ENCODE measurements at regions not wholly inside any gene's neighbourhood (a gene's known extent, or its start where the extent isn't known, plus 50 kb on each side); places are given as distances from the start of the nearest gene placed in this dataset.
"Not testable (repeated sequence)": the region's sequence is repeated elsewhere in the genome, so short reads cannot be mapped to it uniquely, and the experiment has no call there.

GRCh38 chr2:163081754-163082153 is 243.2 kb upstream of the KCNH7 start:
- no peaks in the 10 kb centered on the region for H4K20me1 ChIP-seq
- H3K4me1 ChIP-seq: no peaks in the 10 kb centered on the region
- H3K27ac ChIP-seq: no peak overlapping the region
- no peaks in the 10 kb centered on the region for H3K36me3 ChIP-seq
- TF ChIP-seq Cebpa-rat (IDR thresholded peaks at IDR 0.05): no peak
- H3K4me2 ChIP-seq: no peak overlapping the region
- H3K27me3 ChIP-seq: no peaks in the 10 kb centered on the region
- H3K9me3 ChIP-seq (replicated peaks in 1 of 11): peaks cover 0 to 9% (median 4%) of the 10 kb centered on the region in 11 experiments; a peak in 6 of 22 replicates
- no peak overlapping the region for H3K9ac ChIP-seq
- H3K4me3 ChIP-seq: no peak overlapping the region

GRCh38 chr2:163077241-163077640 is 238.7 kb upstream of the KCNH7 start:
- Histone ChIP-seq H3K4me3 (no peak overlapping the region), H3K27ac (no peak overlapping the region), H4K20me1 (no peaks in the 10 kb centered on the region), H3K4me2 (no peak overlapping the region), H3K36me3 (no peaks in the 10 kb centered on the region), H3K27me3 (no peaks in the 10 kb centered on the region), H3K4me1 (no peaks in the 10 kb centered on the region), H3K9me3 (replicated peaks in 1 of 11) (peaks cover 0 to 9% (median 4%) of the 10 kb centered on the region in 11 experiments; a peak in 7 of 22 replicates), H3K9ac (no peak overlapping the region)
- 0 out of 22 replicates have a peak, but pooled peaks of 1 of the 11 experiments have one; percentile 5 for TF ChIP-seq Cebpa-rat (IDR thresholded peaks at IDR 0.05)

DNA sequence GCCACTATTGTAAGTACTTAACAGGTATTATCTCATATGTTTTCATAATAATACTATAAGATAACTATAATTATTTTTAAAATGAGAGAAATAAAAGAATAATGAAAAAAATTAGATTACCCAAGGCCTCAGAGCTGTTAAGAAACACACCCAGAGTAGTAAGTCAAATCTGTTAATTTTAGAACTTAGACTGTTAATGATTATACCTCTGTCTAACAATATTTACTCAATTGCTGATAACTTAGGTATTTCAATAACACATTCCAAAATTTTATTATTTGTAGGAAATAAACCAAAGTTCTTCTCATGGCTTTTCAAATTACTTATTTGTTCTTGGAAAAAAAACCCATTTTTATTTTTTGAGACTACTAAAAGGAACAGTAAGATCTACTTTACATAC is 227.5 kb upstream of the KCNH7 start:
- no peak for TF ChIP-seq Cebpa-rat (IDR thresholded peaks at IDR 0.05)
- peaks cover 0 to 5% (median 0%) of the 10 kb centered on the region in 11 experiments; a peak in 2 of 22 replicates for H3K9me3 ChIP-seq (replicated peaks in 1 of 11)
- H3K4me3 ChIP-seq: no peak overlapping the region
- H3K36me3 ChIP-seq: no peaks in the 10 kb centered on the region
- no peaks in the 10 kb centered on the region for H4K20me1 ChIP-seq
- H3K4me1 ChIP-seq: no peaks in the 10 kb centered on the region
- no peak overlapping the region for H3K27ac ChIP-seq
- H3K27me3 ChIP-seq: no peaks in the 10 kb centered on the region
- no peak overlapping the region for H3K9ac ChIP-seq
- H3K4me2 ChIP-seq: no peak overlapping the region

- Histone ChIP-seq H3K4me3 (no peak overlapping the region), H4K20me1 (no peaks in the 10 kb centered on the region), H3K9me3 (replicated peaks in 1 of 11) (peaks cover 0 to 5% (median 0%) of the 10 kb centered on the region in 11 experiments; a peak in 2 of 22 replicates), H3K4me2 (no peak overlapping the region), H3K27me3 (no peaks in the 10 kb centered on the region), H3K27ac (no peak overlapping the region), H3K36me3 (no peaks in the 10 kb centered on the region), H3K9ac (no peak overlapping the region), H3K4me1 (no peaks in the 10 kb centered on the region)
- no peak for TF ChIP-seq Cebpa-rat (IDR thresholded peaks at IDR 0.05)
Measured at GRCh38 chr2:163062524-163062923, 224.0 kb upstream of the KCNH7 start.

DNA sequence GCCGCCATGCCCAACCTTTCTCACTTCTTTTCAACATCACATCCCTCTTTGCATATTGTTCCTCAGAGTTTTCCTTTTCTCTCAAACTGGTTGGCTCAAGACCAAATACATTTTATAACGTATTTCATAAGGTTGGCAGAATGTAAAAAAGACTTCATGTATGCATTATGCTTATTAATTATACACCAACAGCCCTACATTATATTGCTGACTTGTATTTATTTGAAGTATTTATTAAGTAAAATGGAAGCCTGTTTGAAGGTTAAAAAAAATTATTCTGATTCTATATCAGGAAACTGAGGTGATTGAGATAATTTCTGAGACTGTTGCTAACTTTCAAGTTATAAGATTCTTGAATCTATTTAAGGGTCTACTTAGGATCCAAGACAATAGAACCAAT is 208.0 kb upstream of the KCNH7 start:
- H3K9me3 ChIP-seq (replicated peaks in 1 of 11): no peaks in the 10 kb centered on the region
- no peak overlapping the region for H3K27ac ChIP-seq
- H4K20me1 ChIP-seq: no peaks in the 10 kb centered on the region
- no peak overlapping the region for H3K4me3 ChIP-seq
- H3K4me2 ChIP-seq: no peak overlapping the region
- H3K4me1 ChIP-seq: no peaks in the 10 kb centered on the region
- TF ChIP-seq Cebpa-rat (IDR thresholded peaks at IDR 0.05): no peak
- no peaks in the 10 kb centered on the region for H3K27me3 ChIP-seq
- H3K36me3 ChIP-seq: no peaks in the 10 kb centered on the region
- no peak overlapping the region for H3K9ac ChIP-seq

DNA sequence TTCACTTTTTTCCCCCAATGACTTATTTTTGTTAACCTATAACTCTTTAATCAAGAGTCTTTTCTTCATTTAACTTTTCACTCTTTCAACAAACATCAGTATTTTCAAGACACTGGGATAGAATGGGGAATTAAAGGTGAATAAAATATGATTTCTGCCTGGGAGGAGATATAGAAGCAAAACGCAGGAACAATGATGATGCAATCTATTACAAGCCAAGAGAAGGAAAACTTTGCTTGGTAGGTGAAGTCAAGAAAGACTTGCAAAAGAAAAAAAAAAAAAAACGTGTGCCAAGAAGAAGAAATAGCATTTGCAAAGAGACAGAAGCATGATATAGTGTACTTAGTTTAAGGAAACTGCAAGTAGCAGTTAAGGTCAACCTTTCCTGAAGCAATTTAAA is 207.3 kb upstream of the KCNH7 start:
- Histone ChIP-seq H3K36me3 (no peaks in the 10 kb centered on the region), H4K20me1 (no peaks in the 10 kb centered on the region), H3K27ac (no peak overlapping the region), H3K4me2 (no peak overlapping the region), H3K4me3 (no peak overlapping the region), H3K4me1 (no peaks in the 10 kb centered on the region), H3K9me3 (replicated peaks in 1 of 11) (no peaks in the 10 kb centered on the region), H3K27me3 (no peaks in the 10 kb centered on the region), H3K9ac (no peak overlapping the region)
- no peak for TF ChIP-seq Cebpa-rat (IDR thresholded peaks at IDR 0.05)

GRCh38 chr2:163044114-163044513 is 205.5 kb upstream of the KCNH7 start:
- no peak overlapping the region for H3K4me2 ChIP-seq
- TF ChIP-seq Cebpa-rat (IDR thresholded peaks at IDR 0.05): no peak

DNA sequence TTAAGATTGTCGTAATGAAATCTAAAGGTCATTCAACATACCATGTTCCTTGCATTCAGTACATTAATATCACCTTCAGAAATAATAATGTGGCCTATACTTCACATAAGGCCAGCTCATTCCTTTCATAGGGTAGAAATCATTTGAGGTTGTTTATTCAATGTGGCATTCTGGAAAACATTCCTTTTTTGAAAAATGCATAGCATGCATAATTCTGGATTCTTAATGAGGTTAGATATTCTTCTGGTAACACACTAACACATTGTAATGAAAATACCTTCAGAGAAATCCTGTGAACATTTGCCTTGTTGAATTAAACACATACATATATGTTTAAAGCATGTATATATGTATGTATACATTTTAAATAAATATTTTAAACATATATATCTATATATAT is 204.6 kb upstream of the KCNH7 start:
- Histone ChIP-seq H3K4me1 (no peaks in the 10 kb centered on the region), H3K9me3 (replicated peaks in 1 of 11) (no peaks in the 10 kb centered on the region), H3K27ac (no peak overlapping the region), H3K27me3 (no peaks in the 10 kb centered on the region), H3K9ac (no peak overlapping the region), H3K4me3 (no peak overlapping the region), H4K20me1 (no peaks in the 10 kb centered on the region), H3K36me3 (no peaks in the 10 kb centered on the region), H3K4me2 (no peak overlapping the region)
- no peak for TF ChIP-seq Cebpa-rat (IDR thresholded peaks at IDR 0.05)

More at GRCh38 chr2:163044114-163044513, 205.5 kb upstream of the KCNH7 start:
- H3K4me3 ChIP-seq: no peak overlapping the region
- no peaks in the 10 kb centered on the region for H3K27me3 ChIP-seq
- no peak overlapping the region for H3K27ac ChIP-seq
- H3K4me1 ChIP-seq: no peaks in the 10 kb centered on the region
- H3K9me3 ChIP-seq (replicated peaks in 1 of 11): no peaks in the 10 kb centered on the region
- H3K36me3 ChIP-seq: no peaks in the 10 kb centered on the region
- no peaks in the 10 kb centered on the region for H4K20me1 ChIP-seq
- H3K9ac ChIP-seq: no peak overlapping the region

- no peak for TF ChIP-seq Cebpa-rat (IDR thresholded peaks at IDR 0.05)
- Histone ChIP-seq H3K4me1 (no peaks in the 10 kb centered on the region), H3K4me3 (no peak overlapping the region), H3K9ac (no peak overlapping the region), H3K27me3 (no peaks in the 10 kb centered on the region), H4K20me1 (no peaks in the 10 kb centered on the region), H3K9me3 (replicated peaks in 1 of 11) (no peaks in the 10 kb centered on the region), H3K27ac (no peak overlapping the region), H3K36me3 (no peaks in the 10 kb centered on the region), H3K4me2 (no peak overlapping the region)
Measured at GRCh38 chr2:163039266-163039665, 200.7 kb upstream of the KCNH7 start.

DNA sequence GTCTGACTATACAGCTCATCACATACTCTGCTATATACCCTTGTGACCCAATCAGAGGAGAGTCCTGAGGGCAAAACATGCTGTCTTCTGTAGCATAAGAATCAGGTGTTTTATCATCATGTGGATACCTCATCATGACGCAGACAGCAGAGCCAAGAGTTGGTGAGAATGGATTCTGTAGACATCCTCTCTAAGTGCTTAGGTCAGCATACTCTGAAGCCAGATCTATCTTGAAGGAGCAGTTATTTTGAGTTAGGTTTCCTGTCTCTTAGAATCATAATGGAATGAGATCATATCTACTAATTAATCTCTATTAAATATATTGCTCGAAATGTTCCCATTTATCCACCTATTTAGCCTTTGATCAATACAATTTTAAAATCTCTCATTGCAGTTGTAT is 190.2 kb upstream of the KCNH7 start:
- Histone ChIP-seq H3K27ac (no peak overlapping the region), H3K36me3 (no peaks in the 10 kb centered on the region), H3K9me3 (replicated peaks in 1 of 11) (peaks cover 0 to 4% (median 0%) of the 10 kb centered on the region in 11 experiments; a peak in 1 of 22 replicates), H3K9ac (no peak overlapping the region), H3K4me1 (no peaks in the 10 kb centered on the region), H3K4me3 (no peak overlapping the region), H3K27me3 (no peaks in the 10 kb centered on the region), H4K20me1 (no peaks in the 10 kb centered on the region; a peak in 1 of 22 replicates), H3K4me2 (no peak overlapping the region)
- no peak for TF ChIP-seq Cebpa-rat (IDR thresholded peaks at IDR 0.05)

GRCh38 chr2:163026136-163026775 is 187.7 kb upstream of the KCNH7 start:
- H4K20me1 ChIP-seq; H3K4me2 ChIP-seq; H3K4me1 ChIP-seq; H3K27me3 ChIP-seq; H3K4me3 ChIP-seq; H3K36me3 ChIP-seq; H3K9ac ChIP-seq; H3K27ac ChIP-seq; H3K9me3 ChIP-seq (replicated peaks in 1 of 11): not testable (repeated sequence)

- H3K27me3 ChIP-seq, H3K4me2 ChIP-seq, H3K9ac ChIP-seq, H4K20me1 ChIP-seq, H3K4me3 ChIP-seq, H3K27ac ChIP-seq, H3K36me3 ChIP-seq, H3K4me1 ChIP-seq: not testable (repeated sequence)
- peaks cover 0 to 15% (median 5%) of the 10 kb centered on the region in 11 experiments; a peak in 7 of 22 replicates for H3K9me3 ChIP-seq (replicated peaks in 1 of 11)
Measured at GRCh38 chr2:163016882-163017281, 178.3 kb upstream of the KCNH7 start.

All from BLaER1 treated with 17β-estradiol and CSF1 and Interleukin-3, amounts not matched to agents 10 nM and 100 nM (cell line).